GM21528 (cell line): ENCODE measurements at regions not wholly inside any gene's neighbourhood (a gene's known extent, or its start where the extent isn't known, plus 50 kb on each side); places are given as distances from the start of the nearest gene placed in this dataset.

Experiments used
- ATAC-seq: cut with Tn5 transposase; IDR thresholded peaks from one replicate; pipeline ENCODE4 v1.9.1; 2021; ENCODE audit warnings: mild to moderate bottlenecking, moderate library complexity; ENCODE audit not compliant: unreplicated experiment, low FRiP score

DNA sequence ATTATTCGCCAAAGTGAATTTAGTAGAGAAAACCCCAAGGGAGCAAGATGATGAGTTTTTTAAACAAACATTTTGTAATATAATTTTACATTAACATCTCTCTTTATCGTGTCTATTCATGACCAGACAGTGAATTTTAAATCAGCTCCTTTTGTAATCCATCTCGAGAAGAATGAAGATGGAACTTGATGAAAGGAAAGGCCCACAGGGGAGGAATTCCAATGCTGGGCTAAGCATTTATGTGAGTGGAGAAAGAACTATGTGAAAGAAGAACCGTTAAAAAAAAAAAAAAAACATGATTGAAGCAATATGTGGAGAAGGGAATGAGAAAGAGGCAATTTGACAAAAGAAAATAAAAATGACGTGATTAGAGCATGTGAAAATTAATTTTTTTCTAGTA, 170.6 kb downstream of the KCTD12 start:
- ATAC-seq: no peak

DNA sequence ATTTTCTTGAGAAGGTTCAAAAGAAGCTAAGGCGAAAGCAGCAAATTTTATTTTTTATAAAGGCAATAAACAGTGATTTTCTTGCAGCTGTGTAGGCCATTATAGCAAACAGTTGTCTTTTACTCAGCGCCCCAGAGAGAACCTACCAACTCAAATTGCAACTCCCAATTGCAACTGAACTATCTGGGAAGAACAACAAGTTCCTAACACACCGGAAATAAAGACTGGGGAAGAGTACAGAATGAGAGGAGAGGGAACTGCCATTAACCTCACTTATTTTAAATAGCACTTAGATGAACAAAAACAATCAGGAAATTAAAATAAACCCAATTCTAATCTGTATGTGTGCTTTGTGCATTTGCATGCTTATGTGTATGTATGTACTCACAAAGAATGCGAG, 171.1 kb downstream of the KCTD12 start:
- no peak for ATAC-seq

- no peak for ATAC-seq
These were observed 172.9 kb downstream of the KCTD12 start for GRCh38 chr13:76713280-76713679.

DNA sequence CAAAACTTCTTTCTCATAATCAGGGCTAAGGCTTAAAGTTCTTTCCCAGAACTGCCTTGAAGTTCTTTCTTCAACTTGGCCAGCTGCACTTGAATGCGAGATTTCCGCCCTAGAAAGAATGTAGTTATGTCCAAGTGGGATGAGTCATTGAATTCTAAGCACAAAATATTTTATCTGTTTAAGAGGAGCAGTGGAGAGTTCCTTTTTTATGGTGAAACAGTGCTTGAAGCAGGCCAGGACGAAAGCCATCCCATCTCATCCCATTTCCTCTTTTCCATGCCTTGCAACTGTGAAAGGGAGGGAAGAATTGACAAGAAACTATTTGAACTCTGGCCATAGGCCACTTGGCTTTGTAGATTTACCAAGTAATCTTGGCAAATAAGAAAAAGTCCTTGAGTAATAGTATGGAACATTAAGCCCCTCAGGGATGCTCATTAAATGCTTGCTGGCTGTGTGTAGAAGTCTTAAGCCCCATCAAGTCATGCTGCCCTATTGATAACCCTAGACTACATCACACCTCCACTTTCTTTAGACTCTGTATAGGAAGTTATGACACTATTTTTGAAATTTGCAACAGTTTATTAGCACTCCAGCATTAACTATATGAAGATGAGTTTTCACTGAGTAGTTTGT, 174.5 kb downstream of the KCTD12 start:
- no peak for ATAC-seq

DNA sequence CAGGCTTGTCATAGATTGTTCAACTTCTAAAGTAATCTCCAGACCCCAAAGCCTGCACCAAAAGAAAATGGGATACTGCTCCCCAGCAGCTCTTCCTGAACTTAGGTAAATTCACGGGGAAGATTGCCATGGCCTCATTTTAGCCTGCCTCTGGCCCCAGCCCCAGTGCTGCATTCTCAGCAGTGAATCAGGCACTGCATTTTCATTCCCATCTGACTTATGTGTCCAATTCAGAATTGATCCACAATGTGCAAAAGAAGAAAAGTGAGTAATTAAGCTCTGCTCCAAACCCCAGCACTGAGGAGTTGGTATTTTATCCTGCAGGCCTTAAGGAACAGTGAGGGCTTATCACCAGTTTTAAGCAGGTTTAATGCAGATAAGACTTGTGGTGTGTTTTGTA, 176.4 kb downstream of the KCTD12 start:
- no peak for ATAC-seq

DNA sequence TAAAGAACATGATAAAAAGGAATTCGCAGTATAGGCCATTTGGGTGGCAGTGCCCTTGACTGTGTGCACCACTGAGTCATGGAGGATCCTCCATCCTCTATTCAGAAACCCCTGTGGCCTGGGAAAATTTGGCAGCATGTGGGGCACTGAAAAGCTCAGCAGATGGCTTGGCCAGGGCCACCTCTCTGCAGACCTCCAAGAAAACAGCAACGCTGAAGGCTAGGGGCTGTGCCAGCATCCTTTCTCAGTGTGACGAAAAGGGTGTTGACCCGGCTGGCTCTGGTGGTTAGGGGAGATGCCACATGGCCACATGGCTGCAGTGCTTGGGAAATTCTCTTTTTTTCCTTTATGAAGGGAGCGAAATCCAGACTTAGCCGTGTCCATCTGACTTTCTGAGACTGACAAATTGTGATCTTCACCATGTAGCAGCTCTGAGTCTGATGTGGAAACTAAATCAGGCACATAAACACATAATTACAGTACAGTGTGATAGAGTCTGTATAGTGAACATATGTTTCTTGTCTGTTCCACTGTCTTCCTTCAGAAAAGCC, 178.0 kb downstream of the KCTD12 start:
- ATAC-seq: no peak

DNA sequence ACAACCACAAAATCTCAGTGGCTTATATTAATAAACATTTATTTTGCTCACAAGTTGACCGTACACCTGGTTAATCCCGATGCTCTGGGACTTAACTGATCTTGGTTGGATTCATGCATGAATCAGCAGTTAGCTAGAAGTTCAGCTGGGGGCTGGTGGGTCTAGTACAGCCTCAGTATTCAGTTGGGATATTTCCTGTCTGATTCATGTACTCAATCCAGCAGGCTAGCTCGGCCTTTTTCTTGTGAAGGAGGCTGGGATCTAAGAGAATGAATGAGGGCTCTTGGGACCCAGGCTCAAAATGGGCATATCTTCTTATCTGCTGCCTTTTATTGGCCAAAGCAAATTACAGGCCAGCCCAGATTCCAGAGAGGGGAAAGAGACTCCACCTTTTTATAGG, 178.8 kb downstream of the KCTD12 start:
- no peak for ATAC-seq

GRCh38 chr13:76703621-76704288, 182.4 kb downstream of the KCTD12 start:
- ATAC-seq: no peak

DNA sequence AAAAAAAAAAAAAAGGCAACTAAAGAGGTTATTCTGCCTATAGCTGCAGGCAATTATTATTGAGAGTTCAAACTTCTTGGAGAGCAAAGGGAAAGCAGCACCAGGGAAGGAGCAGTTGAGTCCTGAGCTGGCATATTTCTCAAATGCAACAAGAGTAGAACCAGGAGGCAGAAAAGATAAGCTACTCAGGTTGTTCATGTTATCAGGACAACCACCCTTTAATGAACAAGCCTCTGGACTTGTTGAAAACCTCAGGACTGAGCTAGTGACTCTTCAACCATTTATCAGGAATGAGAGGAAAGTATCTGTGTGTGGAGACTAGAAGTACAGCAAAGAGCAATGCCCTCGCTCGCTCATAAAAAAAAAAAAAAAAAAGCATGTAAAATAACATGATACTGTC, 183.0 kb downstream of the KCTD12 start:
- no peak for ATAC-seq

- ATAC-seq: no peak
These were observed 188.9 kb downstream of the KCTD12 start for GRCh38 chr13:76697288-76697687.

DNA sequence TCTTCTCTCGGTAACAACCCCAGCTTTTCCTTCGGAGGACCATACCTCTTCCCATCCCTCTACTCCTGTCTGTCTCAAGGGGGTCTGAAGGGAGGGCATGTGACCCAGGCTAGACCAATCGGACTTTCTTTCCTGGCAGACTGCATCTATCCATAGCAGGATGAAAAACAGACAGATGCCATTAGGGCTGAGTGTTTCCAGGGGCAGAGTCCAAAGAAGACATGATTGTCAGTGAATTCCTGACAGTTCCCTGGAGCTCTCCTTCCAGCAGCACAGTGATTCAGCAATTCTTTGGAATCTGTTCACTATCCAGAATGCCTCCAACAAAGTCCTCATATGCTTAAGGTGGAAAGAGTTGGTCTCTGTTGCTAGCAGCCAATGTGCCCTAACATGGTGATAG, 189.8 kb downstream of the KCTD12 start:
- no peak for ATAC-seq

DNA sequence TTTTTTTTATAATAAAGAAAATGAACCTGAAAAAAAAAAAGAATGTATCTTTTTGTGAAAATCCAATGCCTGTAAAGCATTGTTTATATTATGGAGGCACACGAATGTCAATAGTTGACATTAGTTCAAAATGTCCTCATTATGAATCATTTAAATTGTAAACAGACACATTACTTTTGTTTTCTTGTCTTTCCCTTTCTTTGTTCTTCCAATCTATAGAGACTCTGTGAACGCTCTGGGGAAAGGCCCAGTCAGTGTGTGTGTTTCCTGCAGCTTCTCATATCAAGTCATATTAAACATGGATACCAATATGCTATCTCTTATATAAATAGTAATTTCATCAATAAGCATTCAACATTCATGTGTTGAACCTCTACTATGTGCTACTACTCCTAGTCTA, 193.1 kb downstream of the KCTD12 start:
- ATAC-seq: no peak

GRCh38 chr13:76692346-76692745, 193.9 kb downstream of the KCTD12 start:
- no peak for ATAC-seq

DNA sequence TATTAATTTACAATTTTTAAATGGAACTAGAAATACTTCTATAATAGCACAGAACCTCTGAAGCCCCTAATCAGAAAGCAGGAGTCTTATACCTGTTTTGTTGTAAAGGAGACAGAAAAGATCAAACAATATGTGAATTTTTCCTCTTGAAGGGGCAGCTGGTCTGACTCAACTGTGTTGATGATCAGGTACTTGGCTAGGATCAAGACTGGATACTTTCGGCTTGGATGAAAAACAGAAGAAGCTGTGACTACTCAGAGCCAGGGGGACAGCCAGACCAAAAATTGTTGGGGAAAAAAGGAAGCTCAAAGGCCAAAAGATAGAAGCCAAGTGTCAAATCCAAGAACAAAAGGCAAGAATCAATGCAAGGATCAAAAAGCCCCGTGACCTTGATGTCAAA, 195.6 kb downstream of the KCTD12 start:
- ATAC-seq: no peak

GRCh38 chr13:76687467-76687866, 198.7 kb downstream of the KCTD12 start:
- no peak for ATAC-seq

GRCh38 chr13:76685938-76686337, 200.3 kb downstream of the KCTD12 start:
- no peak for ATAC-seq

GRCh38 chr13:76684336-76684735, 201.9 kb downstream of the KCTD12 start:
- no peak for ATAC-seq

DNA sequence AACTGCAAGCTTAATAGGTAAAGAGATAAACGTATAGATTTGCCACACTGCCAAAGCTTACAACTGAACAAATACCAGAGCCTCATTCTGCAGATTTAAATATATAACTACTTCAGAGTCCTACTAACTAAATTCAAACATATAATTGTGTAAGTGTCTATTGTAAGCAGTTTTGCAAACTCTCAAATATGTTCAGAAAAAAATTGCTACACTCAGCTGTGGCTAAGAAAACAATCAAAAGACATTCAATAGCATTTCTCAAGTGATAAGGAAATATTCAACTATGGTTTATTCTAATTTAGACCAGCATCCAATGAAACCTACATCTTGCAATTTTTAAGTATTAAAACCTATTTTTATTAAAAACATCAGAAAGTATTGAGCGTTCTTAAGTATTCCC, 202.4 kb downstream of the KCTD12 start:
- no peak for ATAC-seq

GRCh38 chr13:76683168-76683567, 203.0 kb downstream of the KCTD12 start:
- ATAC-seq: no peak

DNA sequence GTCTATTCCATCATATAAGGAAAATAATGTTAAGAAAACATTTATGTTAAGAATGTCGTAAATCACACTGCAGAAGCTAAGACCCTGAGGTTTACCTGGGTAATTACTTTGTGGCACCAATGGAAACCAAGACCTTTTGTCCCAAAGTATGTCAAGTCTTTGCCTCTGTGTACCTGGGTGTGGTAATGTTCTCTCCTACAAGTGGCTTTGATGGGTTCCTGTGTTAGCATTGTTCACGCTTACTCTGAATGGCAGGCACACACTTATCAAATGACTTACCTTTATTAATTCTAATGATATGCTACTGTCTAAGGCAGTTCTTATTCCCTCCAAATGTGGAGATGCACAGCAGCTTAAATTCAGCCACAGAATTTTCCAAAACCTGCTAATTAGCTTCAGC, 206.1 kb downstream of the KCTD12 start:
- ATAC-seq: no peak

DNA sequence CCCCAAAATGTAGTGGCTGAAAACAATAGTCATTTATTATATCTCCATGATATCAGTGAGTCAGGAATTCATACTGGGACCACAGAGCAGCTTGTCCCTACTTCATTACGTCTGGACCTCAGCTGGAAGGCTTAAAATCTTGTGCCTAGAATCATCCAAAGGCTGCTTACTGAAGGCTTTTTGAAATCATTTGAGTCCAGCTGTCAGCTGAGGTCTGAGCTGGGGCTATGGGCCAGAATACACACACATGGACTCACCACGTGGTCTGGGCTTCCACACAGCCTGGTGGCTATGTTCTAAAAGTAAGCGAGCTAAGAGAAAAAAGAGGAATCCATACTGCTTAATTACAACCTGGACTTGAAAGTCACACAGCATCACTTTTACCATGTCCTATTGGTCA, 209.2 kb downstream of the KCTD12 start:
- no peak for ATAC-seq

- no peak for ATAC-seq
These were observed 213.8 kb downstream of the KCTD12 start for GRCh38 chr13:76672420-76672819.
